ENCODE measurements at regions not wholly inside any gene's neighbourhood (a gene's known extent, or its start where the extent isn't known, plus 50 kb on each side); places are given as distances from the start of the nearest gene placed in this dataset.

DNA sequence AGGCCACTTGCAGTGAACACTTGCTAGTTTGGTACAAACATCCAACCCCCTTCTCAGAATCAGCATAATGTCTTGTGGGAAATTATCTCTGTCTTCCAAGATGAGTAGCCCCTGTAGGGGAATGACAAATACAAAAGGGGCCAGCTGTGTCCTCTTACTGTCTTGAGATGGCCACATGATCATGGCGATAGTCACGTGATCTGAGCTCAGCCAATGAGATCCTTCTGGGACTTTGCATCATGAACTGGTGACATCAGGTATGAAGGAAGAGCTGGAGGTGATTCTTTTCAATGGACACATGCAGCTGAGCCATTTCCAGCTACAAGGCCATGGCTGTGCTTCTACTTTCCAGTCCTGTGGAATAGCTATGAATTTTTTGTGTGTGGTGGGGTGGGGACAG lies 206.3 kb downstream of the IRX1 start:
- no peaks in the 10 kb centered on the region for H3K27me3 ChIP-seq
- H3K9me3 ChIP-seq: no peaks in the 10 kb centered on the region
- H3K4me3 ChIP-seq: no peak overlapping the region
- no peak overlapping the region for H3K27ac ChIP-seq
- 92% methylated on average over 2 of the region's 2 CpGs for WGBS, 2 donors
- no peak for DNase-seq
- H3K36me3 ChIP-seq: no peaks in the 10 kb centered on the region
- TF ChIP-seq CTCF (IDR thresholded peaks at IDR 0.05) (no peak), POLR2A (IDR thresholded peaks at IDR 0.05) (no peak)
- intact Hi-C loops (cut with DNase I): no loop called here
- no peaks in the 10 kb centered on the region for H3K4me1 ChIP-seq

- no peak overlapping the region for H3K27ac ChIP-seq
- no peak for TF ChIP-seq POLR2A (IDR thresholded peaks at IDR 0.05)
- TF ChIP-seq CTCF (IDR thresholded peaks at IDR 0.05): no peak
- no peak overlapping the region for H3K4me3 ChIP-seq
- H3K36me3 ChIP-seq: no peaks in the 10 kb centered on the region
- intact Hi-C loops (cut with DNase I): no loop called here
- no peaks in the 10 kb centered on the region for H3K4me1 ChIP-seq
- no peaks in the 10 kb centered on the region for H3K9me3 ChIP-seq
- WGBS, 2 donors: 68 to 72% methylated on average over 4 of the region's 4 CpGs
- H3K27me3 ChIP-seq: no peaks in the 10 kb centered on the region
- no peak for DNase-seq
Observed at GRCh38 chr5:3809455-3809854, 213.8 kb downstream of the IRX1 start.

GRCh38 chr5:3811116-3811515 lies 215.5 kb downstream of the IRX1 start:
- intact Hi-C loops (cut with DNase I): no loop called here
- Histone ChIP-seq H3K27me3 (no peaks in the 10 kb centered on the region), H3K27ac (no peak overlapping the region), H3K36me3 (no peaks in the 10 kb centered on the region), H3K9me3 (no peaks in the 10 kb centered on the region), H3K4me1 (no peaks in the 10 kb centered on the region), H3K4me3 (no peak overlapping the region)
- no peak for DNase-seq
- TF ChIP-seq CTCF (IDR thresholded peaks at IDR 0.05) (no peak), POLR2A (IDR thresholded peaks at IDR 0.05) (no peak)
- WGBS, 2 donors: 33 to 43% methylated on average over 1 of the region's 1 CpG

DNA sequence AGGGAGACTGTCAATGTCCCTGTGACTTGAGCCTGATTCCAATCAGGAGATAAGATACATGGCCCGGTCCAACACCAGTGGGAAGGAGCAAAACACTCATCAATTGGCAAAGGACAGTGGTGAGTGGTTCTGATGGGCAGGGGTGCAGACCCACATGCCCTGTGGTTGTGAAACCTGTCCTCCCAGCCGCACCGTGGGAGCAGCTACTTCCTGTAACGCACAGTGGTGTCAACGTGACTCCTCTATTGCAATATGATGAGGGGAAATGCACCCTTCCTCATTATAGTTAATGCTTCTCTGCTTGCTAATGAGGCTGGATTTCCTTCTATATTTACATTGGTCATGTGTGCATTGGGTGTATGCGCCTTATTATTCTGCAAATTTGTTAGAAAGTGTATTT lies 223.0 kb downstream of the IRX1 start:
- no peaks in the 10 kb centered on the region for H3K27me3 ChIP-seq
- TF ChIP-seq POLR2A (IDR thresholded peaks at IDR 0.05): no peak
- intact Hi-C loops (cut with DNase I): no loop called here
- H3K4me1 ChIP-seq: no peaks in the 10 kb centered on the region
- 47 to 73% methylated on average over 6 of the region's 6 CpGs for WGBS, 2 donors
- DNase-seq: no peak
- H3K27ac ChIP-seq: no peak overlapping the region
- no peak overlapping the region for H3K4me3 ChIP-seq
- no peaks in the 10 kb centered on the region for H3K9me3 ChIP-seq
- H3K36me3 ChIP-seq: no peaks in the 10 kb centered on the region

DNA sequence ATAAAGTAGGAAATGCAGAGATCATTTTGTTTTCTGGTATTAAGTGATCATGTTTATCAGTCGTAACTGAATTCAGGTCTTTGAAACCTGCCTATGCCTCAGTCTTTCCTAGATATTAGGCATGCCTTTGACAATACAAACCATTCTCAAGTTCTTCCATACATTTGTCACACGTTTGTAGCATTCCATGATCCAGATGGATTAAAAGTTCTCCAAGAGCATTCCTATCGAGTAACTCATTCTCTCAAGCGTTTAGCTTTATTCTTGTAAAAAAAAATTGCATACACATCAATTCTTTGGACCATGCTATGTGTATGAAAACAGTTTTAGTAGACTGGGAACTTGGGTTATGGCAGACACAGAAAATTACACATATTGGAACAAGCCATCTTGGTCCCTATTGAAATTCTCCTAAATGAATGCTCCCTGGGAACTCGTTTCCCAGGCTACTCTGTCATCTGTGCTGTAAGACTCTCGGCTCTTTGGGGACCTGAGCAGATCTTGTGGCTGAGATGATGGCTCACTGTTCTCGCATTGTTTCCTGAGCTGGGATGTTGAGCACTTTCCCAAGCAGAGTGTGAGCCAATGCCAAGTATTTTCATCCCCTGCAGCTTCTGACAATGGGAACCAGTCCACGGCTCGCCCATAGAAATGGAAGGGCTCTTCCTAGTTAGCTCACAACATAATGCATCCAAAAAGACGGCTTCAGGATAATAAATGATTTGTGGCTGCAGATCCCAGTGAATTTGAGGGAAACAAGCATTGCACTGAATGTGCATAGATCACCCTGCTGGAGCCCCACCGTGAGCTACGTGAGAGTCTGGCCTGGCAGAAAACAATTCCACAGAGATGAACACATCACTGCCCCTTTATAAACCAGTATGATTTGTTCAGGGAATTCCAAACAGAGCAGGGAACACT lies 230.2 kb downstream of the IRX1 start:
- TF ChIP-seq CTCF (IDR thresholded peaks at IDR 0.05) (no peak), POLR2A (IDR thresholded peaks at IDR 0.05) (no peak)
- H3K27me3 ChIP-seq: no peaks in the 10 kb centered on the region
- H3K4me3 ChIP-seq: no peak overlapping the region
- H3K27ac ChIP-seq: no peak overlapping the region
- 42 to 44% methylated on average over 11 to 12 of the region's 12 CpGs for WGBS, 2 donors
- no peaks in the 10 kb centered on the region for H3K36me3 ChIP-seq
- intact Hi-C loops (cut with DNase I): no loop called here
- no peaks in the 10 kb centered on the region for H3K9me3 ChIP-seq
- no peaks in the 10 kb centered on the region for H3K4me1 ChIP-seq
- no peak for DNase-seq

Measured in esophagus squamous epithelium (tissue), 5 donors.